ENCODE measurements at regions not wholly inside any gene's neighbourhood (a gene's known extent, or its start where the extent isn't known, plus 50 kb on each side); places are given as distances from the start of the nearest gene placed in this dataset.

GRCh38 chr5:67334373-67334772 lies 137.8 kb upstream of the CD180 start:
- Histone ChIP-seq H3K4me3 (ENCODE audit: low read depth, low read length) (no peak overlapping the region), H3K36me3 (ENCODE audit: insufficient read depth, low read length) (no peaks in the 10 kb centered on the region), H3K79me2 (ENCODE audit: control insufficient read depth, insufficient read depth, low read length, unreplicated experiment) (no peaks in the 10 kb centered on the region), H2AFZ (ENCODE audit: low read length, unreplicated experiment) (no peak overlapping the region), H3K4me1 (ENCODE audit: control insufficient read depth, insufficient read depth, low read length, unreplicated experiment) (peaks cover 10% of the 10 kb centered on the region), H3K27me3 (ENCODE audit: insufficient read depth, low read length) (no peaks in the 10 kb centered on the region), H3K27ac (ENCODE audit: low read depth, low read length) (no peak overlapping the region)

- Histone ChIP-seq H3K4me3 (ENCODE audit: low read depth, low read length) (no peak overlapping the region), H3K4me1 (ENCODE audit: control insufficient read depth, insufficient read depth, low read length, unreplicated experiment) (peaks cover 10% of the 10 kb centered on the region), H2AFZ (ENCODE audit: low read length, unreplicated experiment) (no peak overlapping the region), H3K36me3 (ENCODE audit: insufficient read depth, low read length) (no peaks in the 10 kb centered on the region), H3K27ac (ENCODE audit: low read depth, low read length) (no peak overlapping the region), H3K79me2 (ENCODE audit: control insufficient read depth, insufficient read depth, low read length, unreplicated experiment) (no peaks in the 10 kb centered on the region), H3K27me3 (ENCODE audit: insufficient read depth, low read length) (no peaks in the 10 kb centered on the region)
Measured at GRCh38 chr5:67333171-67333570, 136.6 kb upstream of the CD180 start.

DNA sequence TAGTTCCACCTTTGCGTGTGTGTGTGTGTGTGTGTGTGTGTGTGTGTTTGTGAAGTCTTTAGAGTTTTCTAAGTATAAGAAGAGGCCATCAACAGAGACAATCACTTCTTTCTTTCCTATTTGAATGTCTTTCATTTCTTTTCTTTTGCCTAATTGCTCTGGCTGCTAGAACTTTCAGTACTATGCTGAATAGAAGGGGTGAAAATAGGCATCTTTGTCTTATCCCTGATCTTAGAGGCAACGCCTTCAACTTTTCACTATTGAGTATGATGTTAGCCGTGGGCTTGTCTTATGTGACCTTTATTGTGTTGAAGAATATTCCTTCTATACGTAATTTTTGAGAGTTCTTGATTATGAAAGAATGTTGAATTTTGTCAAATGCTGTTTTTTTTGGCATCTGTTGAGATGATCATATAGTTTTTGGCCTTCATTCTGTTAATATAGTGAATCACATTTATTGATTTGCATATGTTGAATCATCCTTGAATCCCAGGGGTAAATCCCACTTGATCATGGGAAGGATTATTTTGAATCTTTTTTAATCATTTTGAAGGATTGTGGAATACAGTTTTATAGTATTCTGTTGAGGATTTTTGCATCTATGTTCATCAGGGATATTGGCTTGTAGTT lies 134.8 kb upstream of the CD180 start:
- Histone ChIP-seq H3K79me2 (ENCODE audit: control insufficient read depth, insufficient read depth, low read length, unreplicated experiment) (no peaks in the 10 kb centered on the region), H3K4me3 (ENCODE audit: low read depth, low read length) (peak overlapping the region; percentile 5; the same call in 1 of the 2 replicates), H3K4me1 (ENCODE audit: control insufficient read depth, insufficient read depth, low read length, unreplicated experiment) (peaks cover 10% of the 10 kb centered on the region), H3K27me3 (ENCODE audit: insufficient read depth, low read length) (no peaks in the 10 kb centered on the region), H3K27ac (ENCODE audit: low read depth, low read length) (peak overlapping the region; percentile 55), H3K36me3 (ENCODE audit: insufficient read depth, low read length) (no peaks in the 10 kb centered on the region), H2AFZ (ENCODE audit: low read length, unreplicated experiment) (no peak overlapping the region)

DNA sequence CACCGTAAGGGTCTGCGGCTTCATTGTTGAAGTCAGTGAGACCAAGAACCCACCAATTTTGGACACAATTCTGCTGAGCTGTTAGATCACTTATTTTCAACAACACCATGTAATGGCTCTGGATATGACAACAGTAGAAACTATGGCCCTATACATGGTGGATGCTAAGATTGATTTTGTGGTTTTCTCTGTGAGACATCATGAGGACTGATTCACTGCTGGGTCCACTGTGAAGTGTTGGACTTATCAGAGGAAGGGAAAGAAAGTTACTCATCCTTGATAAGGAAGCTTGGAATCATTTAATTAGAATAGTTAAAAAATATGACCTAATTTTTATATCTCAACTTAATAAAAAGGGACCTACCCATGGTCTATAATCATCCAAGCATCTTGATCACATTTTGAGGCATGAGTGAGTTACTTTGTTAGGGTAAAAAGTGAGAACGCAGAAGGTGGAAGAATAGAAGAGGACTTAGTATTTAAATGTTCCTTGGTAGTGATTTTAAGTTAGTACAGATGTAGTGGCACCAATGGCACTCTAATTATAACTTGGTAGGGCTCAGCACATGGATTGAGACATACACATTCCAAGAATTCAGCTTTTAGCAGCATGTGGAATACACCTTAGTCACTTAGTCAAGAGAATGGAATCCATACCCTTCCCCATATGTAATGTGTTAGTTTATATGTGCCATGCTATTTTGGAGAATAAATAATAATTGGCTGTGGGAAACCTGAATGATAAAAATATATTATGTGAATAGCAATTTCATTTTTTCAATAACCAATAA lies 123.5 kb upstream of the CD180 start:
- H3K27ac ChIP-seq (ENCODE audit: low read depth, low read length): no peak overlapping the region
- no peaks in the 10 kb centered on the region for H3K79me2 ChIP-seq (ENCODE audit: control insufficient read depth, insufficient read depth, low read length, unreplicated experiment)
- H3K36me3 ChIP-seq (ENCODE audit: insufficient read depth, low read length): no peaks in the 10 kb centered on the region
- H3K27me3 ChIP-seq (ENCODE audit: insufficient read depth, low read length): no peaks in the 10 kb centered on the region
- no peak overlapping the region for H3K4me3 ChIP-seq (ENCODE audit: low read depth, low read length)
- no peak overlapping the region for H2AFZ ChIP-seq (ENCODE audit: low read length, unreplicated experiment)
- peaks cover 22% of the 10 kb centered on the region for H3K4me1 ChIP-seq (ENCODE audit: control insufficient read depth, insufficient read depth, low read length, unreplicated experiment)

GRCh38 chr5:67318746-67319145 lies 122.1 kb upstream of the CD180 start:
- Histone ChIP-seq H3K36me3 (ENCODE audit: insufficient read depth, low read length) (no peaks in the 10 kb centered on the region), H3K27me3 (ENCODE audit: insufficient read depth, low read length) (no peaks in the 10 kb centered on the region), H3K27ac (ENCODE audit: low read depth, low read length) (no peak overlapping the region), H3K4me1 (ENCODE audit: control insufficient read depth, insufficient read depth, low read length, unreplicated experiment) (peaks cover 25% of the 10 kb centered on the region), H2AFZ (ENCODE audit: low read length, unreplicated experiment) (no peak overlapping the region), H3K79me2 (ENCODE audit: control insufficient read depth, insufficient read depth, low read length, unreplicated experiment) (no peaks in the 10 kb centered on the region), H3K4me3 (ENCODE audit: low read depth, low read length) (no peak overlapping the region)

- H3K27me3 ChIP-seq (ENCODE audit: insufficient read depth, low read length): no peaks in the 10 kb centered on the region
Measured at GRCh38 chr5:67317603-67318002, 121.0 kb upstream of the CD180 start.

GRCh38 chr5:67316695-67317094 lies 120.1 kb upstream of the CD180 start:
- Histone ChIP-seq H3K27ac (ENCODE audit: low read depth, low read length) (no peak overlapping the region), H3K36me3 (ENCODE audit: insufficient read depth, low read length) (no peaks in the 10 kb centered on the region), H3K4me3 (ENCODE audit: low read depth, low read length) (no peak overlapping the region), H2AFZ (ENCODE audit: low read length, unreplicated experiment) (no peak overlapping the region), H3K27me3 (ENCODE audit: insufficient read depth, low read length) (no peaks in the 10 kb centered on the region), H3K79me2 (ENCODE audit: control insufficient read depth, insufficient read depth, low read length, unreplicated experiment) (no peaks in the 10 kb centered on the region), H3K4me1 (ENCODE audit: control insufficient read depth, insufficient read depth, low read length, unreplicated experiment) (peaks cover 15% of the 10 kb centered on the region)

More at GRCh38 chr5:67317603-67318002, 121.0 kb upstream of the CD180 start:
- no peak overlapping the region for H3K4me3 ChIP-seq (ENCODE audit: low read depth, low read length)
- no peak overlapping the region for H2AFZ ChIP-seq (ENCODE audit: low read length, unreplicated experiment)
- no peak overlapping the region for H3K27ac ChIP-seq (ENCODE audit: low read depth, low read length)
- no peaks in the 10 kb centered on the region for H3K79me2 ChIP-seq (ENCODE audit: control insufficient read depth, insufficient read depth, low read length, unreplicated experiment)
- H3K4me1 ChIP-seq (ENCODE audit: control insufficient read depth, insufficient read depth, low read length, unreplicated experiment): peaks cover 15% of the 10 kb centered on the region
- H3K36me3 ChIP-seq (ENCODE audit: insufficient read depth, low read length): no peaks in the 10 kb centered on the region

GRCh38 chr5:67315082-67315989 lies 118.7 kb upstream of the CD180 start:
- Histone ChIP-seq H3K36me3 (ENCODE audit: insufficient read depth, low read length) (no peaks in the 10 kb centered on the region), H2AFZ (ENCODE audit: low read length, unreplicated experiment) (peak overlapping the region; percentile 90), H3K4me1 (ENCODE audit: control insufficient read depth, insufficient read depth, low read length, unreplicated experiment) (peaks cover 15% of the 10 kb centered on the region), H3K27me3 (ENCODE audit: insufficient read depth, low read length) (no peaks in the 10 kb centered on the region), H3K4me3 (ENCODE audit: low read depth, low read length) (peak overlapping the region; percentile 29; the same call in 1 of the 2 replicates), H3K27ac (ENCODE audit: low read depth, low read length) (peak overlapping the region; percentile 86), H3K79me2 (ENCODE audit: control insufficient read depth, insufficient read depth, low read length, unreplicated experiment) (no peaks in the 10 kb centered on the region)

DNA sequence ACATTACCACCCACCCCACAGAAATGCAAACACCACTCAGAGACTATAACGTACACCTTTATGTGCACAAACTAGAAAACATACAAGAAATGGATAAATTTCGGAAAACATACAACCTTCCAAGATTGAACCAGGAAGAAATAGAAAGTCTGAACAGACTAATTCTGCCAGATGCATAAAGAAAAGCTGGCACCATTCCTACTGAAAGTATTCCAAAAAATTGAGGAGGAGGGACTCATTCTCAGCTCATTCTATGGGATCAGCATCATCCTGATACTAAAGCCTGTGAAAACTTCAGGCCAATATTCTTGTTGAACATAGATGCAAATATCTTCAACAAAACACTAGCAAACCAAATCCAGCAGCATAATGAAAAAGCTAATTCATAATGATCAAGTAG lies 115.1 kb upstream of the CD180 start:
- no peaks in the 10 kb centered on the region for H3K27me3 ChIP-seq (ENCODE audit: insufficient read depth, low read length)
- no peak overlapping the region for H3K27ac ChIP-seq (ENCODE audit: low read depth, low read length)
- H3K36me3 ChIP-seq (ENCODE audit: insufficient read depth, low read length): no peaks in the 10 kb centered on the region
- no peak overlapping the region for H2AFZ ChIP-seq (ENCODE audit: low read length, unreplicated experiment)
- no peak overlapping the region for H3K4me3 ChIP-seq (ENCODE audit: low read depth, low read length)
- H3K4me1 ChIP-seq (ENCODE audit: control insufficient read depth, insufficient read depth, low read length, unreplicated experiment): peaks cover 19% of the 10 kb centered on the region
- H3K79me2 ChIP-seq (ENCODE audit: control insufficient read depth, insufficient read depth, low read length, unreplicated experiment): no peaks in the 10 kb centered on the region

- Histone ChIP-seq H2AFZ (ENCODE audit: low read length, unreplicated experiment) (no peak overlapping the region), H3K4me1 (ENCODE audit: control insufficient read depth, insufficient read depth, low read length, unreplicated experiment) (peaks cover 24% of the 10 kb centered on the region)
Measured at GRCh38 chr5:67311208-67311607, 114.6 kb upstream of the CD180 start.

More at GRCh38 chr5:67311208-67311607, 114.6 kb upstream of the CD180 start:
- H3K27ac ChIP-seq (ENCODE audit: low read depth, low read length): no peak overlapping the region
- H3K79me2 ChIP-seq (ENCODE audit: control insufficient read depth, insufficient read depth, low read length, unreplicated experiment): no peaks in the 10 kb centered on the region
- no peak overlapping the region for H3K4me3 ChIP-seq (ENCODE audit: low read depth, low read length)
- H3K36me3 ChIP-seq (ENCODE audit: insufficient read depth, low read length): no peaks in the 10 kb centered on the region
- H3K27me3 ChIP-seq (ENCODE audit: insufficient read depth, low read length): no peaks in the 10 kb centered on the region
